ENCODE measurements at regions not wholly inside any gene's neighbourhood (a gene's known extent, or its start where the extent isn't known, plus 50 kb on each side); places are given as distances from the start of the nearest gene placed in this dataset.

DNA sequence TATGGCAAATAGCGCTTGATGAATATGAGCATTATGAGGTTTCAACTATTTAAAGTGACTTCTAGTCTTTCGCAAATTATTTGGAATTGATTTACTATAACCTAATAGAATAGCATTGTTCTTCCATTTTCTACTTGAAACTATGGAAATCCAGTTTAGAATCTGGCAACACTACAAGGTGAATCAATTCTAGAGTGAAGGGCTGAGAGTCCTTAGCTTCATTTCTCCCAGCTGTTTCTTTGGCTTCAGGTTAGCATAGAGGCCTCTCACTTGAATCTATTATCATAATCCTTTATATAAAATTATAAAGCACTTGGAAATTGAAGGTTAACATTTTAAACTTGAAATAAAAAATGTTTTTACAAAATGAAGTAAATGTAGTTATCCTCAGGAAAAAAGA lies 318.8 kb downstream of the CCDC85A start (continued):
- TF ChIP-seq, protein P1, sequence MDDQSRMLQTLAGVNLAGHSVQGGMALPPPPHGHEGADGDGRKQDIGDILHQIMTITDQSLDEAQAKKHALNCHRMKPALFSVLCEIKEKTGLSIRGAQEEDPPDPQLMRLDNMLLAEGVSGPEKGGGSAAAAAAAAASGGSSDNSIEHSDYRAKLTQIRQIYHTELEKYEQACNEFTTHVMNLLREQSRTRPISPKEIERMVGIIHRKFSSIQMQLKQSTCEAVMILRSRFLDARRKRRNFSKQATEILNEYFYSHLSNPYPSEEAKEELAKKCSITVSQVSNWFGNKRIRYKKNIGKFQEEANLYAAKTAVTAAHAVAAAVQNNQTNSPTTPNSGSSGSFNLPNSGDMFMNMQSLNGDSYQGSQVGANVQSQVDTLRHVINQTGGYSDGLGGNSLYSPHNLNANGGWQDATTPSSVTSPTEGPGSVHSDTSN (IDR thresholded peaks at IDR 0.05): no peak
- TF ChIP-seq JUND (IDR thresholded peaks at IDR 0.05): no peak
- TF ChIP-seq RCOR1 (IDR thresholded peaks at IDR 0.05; ENCODE audit: low read length): no peak
- no peak for TF ChIP-seq EZH2phosphoT487 (IDR thresholded peaks at IDR 0.05; ENCODE audit: borderline replicate concordance, low read depth)
- no peak for TF ChIP-seq FOXM1 (IDR thresholded peaks at IDR 0.05; ENCODE audit: low read depth)

DNA sequence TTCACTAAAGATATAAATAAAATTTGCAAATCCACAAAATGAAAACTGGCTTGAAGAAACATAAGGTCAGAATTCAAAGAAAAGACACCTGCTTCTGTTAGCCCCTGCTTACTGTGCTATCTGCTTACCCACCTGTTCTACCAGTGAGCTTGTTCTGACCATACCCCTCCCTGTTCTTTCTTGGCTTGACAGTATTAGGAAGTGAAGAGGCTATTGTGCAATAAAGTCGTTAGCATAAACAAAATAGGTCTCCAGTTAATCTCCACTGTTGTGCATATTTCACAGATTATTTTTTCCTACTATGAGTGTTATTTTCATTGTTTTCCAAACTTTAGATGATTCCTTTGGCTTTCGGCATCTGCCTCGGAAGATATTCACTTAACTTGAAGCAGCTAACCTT lies 322.1 kb downstream of the CCDC85A start:
- Histone ChIP-seq H3K4me3 (ENCODE audit: low read depth in 2 of 2, low read length in 1 of 2) (no peak overlapping the region), H4K20me1 (ENCODE audit: insufficient read depth) (no peaks in the 10 kb centered on the region), H3K9me3 (no peaks in the 10 kb centered on the region), H3K27me3 (ENCODE audit: insufficient read depth) (no peaks in the 10 kb centered on the region), H2AFZ (ENCODE audit: low read depth) (no peak overlapping the region), H3K27ac (ENCODE audit: low read depth in 2 of 2, low read length in 1 of 2) (no peak overlapping the region), H3K4me2 (no peak overlapping the region), H3K9me2 (no peaks in the 10 kb centered on the region), H3K9ac (no peak overlapping the region), H3K4me1 (ENCODE audit: control insufficient read depth in 1 of 2, insufficient read depth in 2 of 2, low read depth in 1 of 2, low read length in 1 of 2) (no peaks in the 10 kb centered on the region), H3K36me3 (replicated peaks in 1 of 2; ENCODE audit: control insufficient read depth in 1 of 2, insufficient read depth in 2 of 2, low read length in 1 of 2) (no peaks in the 10 kb centered on the region), H3K79me2 (ENCODE audit: insufficient read depth) (no peaks in the 10 kb centered on the region), H3F3A (replicated peaks; ENCODE audit: insufficient read depth) (no peaks in the 10 kb centered on the region)
- no peak for DNase-seq
- no peak for TF ChIP-seq POLR2AphosphoS5 (IDR thresholded peaks at IDR 0.05; ENCODE audit: low read depth, low read length)
- no peak for TF ChIP-seq RFX5 (IDR thresholded peaks at IDR 0.05; ENCODE audit: low read length)
- TF ChIP-seq, protein P1 (IDR thresholded peaks at IDR 0.05): no peak
- no peak for TF ChIP-seq CHD2 (IDR thresholded peaks at IDR 0.05; ENCODE audit: low read length, partially characterized antibody)
- no peak for TF ChIP-seq TEAD4 (IDR thresholded peaks at IDR 0.05; ENCODE audit: borderline replicate concordance, insufficient read depth)
- TF ChIP-seq RCOR1 (IDR thresholded peaks at IDR 0.05; ENCODE audit: low read length): no peak
- TF ChIP-seq TCF12 (IDR thresholded peaks at IDR 0.05): no peak
- no peak for TF ChIP-seq SIN3A (IDR thresholded peaks at IDR 0.05; ENCODE audit: borderline replicate concordance, low read depth, low read length)
- TF ChIP-seq FOXM1 (IDR thresholded peaks at IDR 0.05; ENCODE audit: low read depth): no peak
- TF ChIP-seq EP300 (IDR thresholded peaks at IDR 0.05; ENCODE audit: borderline replicate concordance in 1 of 2, low read depth in 1 of 2, low read length in 1 of 2): no peak
- WGBS (ENCODE audit: low lambda C conversion rate): 59% methylated on average over 3 of the region's 3 CpGs
- POLR2A ChIA-PET: no interaction called here
- CTCF ChIA-PET: no interaction called here

DNA sequence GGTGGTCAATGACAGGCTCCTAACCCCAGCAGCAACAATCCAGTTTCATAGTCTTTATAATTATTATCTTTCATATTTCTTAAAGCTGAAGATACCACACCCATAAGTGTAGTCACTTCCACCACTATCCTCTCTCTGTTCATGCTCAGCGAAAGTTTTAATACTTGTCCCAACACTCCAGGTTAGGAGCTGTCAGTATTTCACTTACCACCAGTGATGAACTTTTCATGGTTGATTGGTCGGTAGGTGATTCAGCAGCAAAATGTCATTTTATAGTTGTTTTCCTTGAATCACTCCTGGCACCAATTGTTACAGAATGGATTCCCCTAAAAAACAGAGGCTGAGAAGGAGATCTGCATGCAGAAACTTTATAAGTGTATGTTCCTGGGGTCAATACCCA lies 324.9 kb downstream of the CCDC85A start:
- CTCF ChIA-PET: no interaction called here
- 50% methylated on average over 2 of the region's 2 CpGs for WGBS (ENCODE audit: low lambda C conversion rate)
- POLR2A ChIA-PET: no interaction called here

More for the DNA sequence above, 324.9 kb downstream of the CCDC85A start:
- H3K9me3 ChIP-seq: no peaks in the 10 kb centered on the region
- no peak overlapping the region for H3K4me2 ChIP-seq
- H2AFZ ChIP-seq (ENCODE audit: low read depth): no peak overlapping the region
- no peaks in the 10 kb centered on the region for H3K27me3 ChIP-seq (ENCODE audit: insufficient read depth)
- no peak overlapping the region for H3K27ac ChIP-seq (ENCODE audit: low read depth in 2 of 2, low read length in 1 of 2)
- H3K9me2 ChIP-seq: no peaks in the 10 kb centered on the region
- H3K36me3 ChIP-seq (replicated peaks in 1 of 2; ENCODE audit: control insufficient read depth in 1 of 2, insufficient read depth in 2 of 2, low read length in 1 of 2): no peaks in the 10 kb centered on the region
- H3K79me2 ChIP-seq (ENCODE audit: insufficient read depth): no peaks in the 10 kb centered on the region
- H3K4me1 ChIP-seq (ENCODE audit: control insufficient read depth in 1 of 2, insufficient read depth in 2 of 2, low read depth in 1 of 2, low read length in 1 of 2): no peaks in the 10 kb centered on the region
- no peaks in the 10 kb centered on the region for H3F3A ChIP-seq (replicated peaks; ENCODE audit: insufficient read depth)
- DNase-seq: no peak
- H4K20me1 ChIP-seq (ENCODE audit: insufficient read depth): no peaks in the 10 kb centered on the region
- no peak for TF ChIP-seq RAD21 (IDR thresholded peaks at IDR 0.05; ENCODE audit: low read length)
- TF ChIP-seq, protein P2, sequence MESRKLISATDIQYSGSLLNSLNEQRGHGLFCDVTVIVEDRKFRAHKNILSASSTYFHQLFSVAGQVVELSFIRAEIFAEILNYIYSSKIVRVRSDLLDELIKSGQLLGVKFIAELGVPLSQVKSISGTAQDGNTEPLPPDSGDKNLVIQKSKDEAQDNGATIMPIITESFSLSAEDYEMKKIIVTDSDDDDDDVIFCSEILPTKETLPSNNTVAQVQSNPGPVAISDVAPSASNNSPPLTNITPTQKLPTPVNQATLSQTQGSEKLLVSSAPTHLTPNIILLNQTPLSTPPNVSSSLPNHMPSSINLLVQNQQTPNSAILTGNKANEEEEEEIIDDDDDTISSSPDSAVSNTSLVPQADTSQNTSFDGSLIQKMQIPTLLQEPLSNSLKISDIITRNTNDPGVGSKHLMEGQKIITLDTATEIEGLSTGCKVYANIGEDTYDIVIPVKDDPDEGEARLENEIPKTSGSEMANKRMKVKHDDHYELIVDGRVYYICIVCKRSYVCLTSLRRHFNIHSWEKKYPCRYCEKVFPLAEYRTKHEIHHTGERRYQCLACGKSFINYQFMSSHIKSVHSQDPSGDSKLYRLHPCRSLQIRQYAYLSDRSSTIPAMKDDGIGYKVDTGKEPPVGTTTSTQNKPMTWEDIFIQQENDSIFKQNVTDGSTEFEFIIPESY (IDR thresholded peaks at IDR 0.05; ENCODE audit: borderline replicate concordance, low read depth): no peak
- TF ChIP-seq, protein P1 (IDR thresholded peaks at IDR 0.05): no peak
- H3K4me3 ChIP-seq (ENCODE audit: low read depth in 2 of 2, low read length in 1 of 2): no peak overlapping the region
- H3K9ac ChIP-seq: no peak overlapping the region
